ENCODE measurements at regions not wholly inside any gene's neighbourhood (a gene's known extent, or its start where the extent isn't known, plus 50 kb on each side); places are given as distances from the start of the nearest gene placed in this dataset.

DNA sequence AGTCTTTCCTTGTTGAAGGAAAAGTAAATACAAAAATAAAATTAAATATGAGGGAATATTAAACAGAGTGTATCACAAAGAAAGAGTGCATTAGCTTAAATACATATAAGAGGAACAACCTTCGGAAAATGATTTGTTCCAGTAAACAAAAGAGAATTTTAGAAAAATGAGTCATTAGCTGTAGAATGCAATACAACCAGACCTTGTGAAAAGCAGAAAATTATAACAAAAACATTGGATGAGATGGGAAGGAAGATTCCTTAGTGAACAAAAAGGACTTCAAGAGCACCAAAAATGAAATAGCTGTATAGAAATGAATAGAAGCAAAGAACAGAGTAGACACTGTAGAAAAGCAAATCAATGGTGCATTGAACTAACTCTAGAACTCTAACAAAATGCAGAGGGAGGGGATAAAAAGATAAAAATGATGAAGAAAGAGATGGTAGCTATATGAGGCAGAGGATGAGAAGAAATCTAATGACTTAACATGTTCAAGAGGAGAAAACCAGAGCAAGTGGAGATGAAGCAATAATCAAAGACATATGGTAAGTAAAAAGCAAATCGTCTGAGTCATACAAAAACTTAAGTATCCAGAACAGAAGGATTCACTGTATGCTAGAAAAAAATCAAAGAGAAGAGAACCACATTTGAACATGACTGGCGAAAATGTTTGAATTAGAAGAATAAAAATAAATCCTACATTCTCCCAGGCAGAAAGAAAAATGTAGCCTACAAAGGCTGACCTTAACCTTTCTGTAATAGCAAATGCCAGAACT lies 190.5 kb downstream of the TMEM26 start:
- intact Hi-C loops (cut with micrococcal nuclease), result no loop called here
- Histone ChIP-seq H3K79me2 (ENCODE audit: insufficient read depth, low read length) (no peaks in the 10 kb centered on the region), H3K9ac (ENCODE audit: insufficient read depth, low read length, poor library complexity, severe bottlenecking) (no peak overlapping the region), H3K4me1 (ENCODE audit: control insufficient read depth in 1 of 2, insufficient read depth in 2 of 2, low read length in 2 of 2) (no peaks in the 10 kb centered on the region), H2AFZ (ENCODE audit: insufficient read depth, low read depth, low read length, poor library complexity, severe bottlenecking) (no peak overlapping the region), H3K4me2 (replicated peaks; ENCODE audit: extremely low read depth, low read length, poor library complexity, severe bottlenecking) (no peak overlapping the region), H4K20me1 (ENCODE audit: insufficient read depth, low read length) (no peaks in the 10 kb centered on the region), H3K4me3 (replicated peaks in 1 of 3; ENCODE audit: low read depth in 2 of 3, low read length in 3 of 3) (no peak overlapping the region), H3K9me3 (replicated peaks in 1 of 2; ENCODE audit: control insufficient read depth in 1 of 2, insufficient read depth in 1 of 2, low read length in 2 of 2) (no peaks in the 10 kb centered on the region), H3K27me3 (ENCODE audit: control insufficient read depth in 2 of 2, insufficient read depth in 2 of 2, low read length in 2 of 2) (no peaks in the 10 kb centered on the region), H3K27ac (ENCODE audit: low read depth in 1 of 2, low read length in 2 of 2) (no peak overlapping the region), H3K36me3 (replicated peaks in 1 of 2; ENCODE audit: control insufficient read depth in 1 of 2, insufficient read depth in 2 of 2, low read length in 2 of 2) (no peaks in the 10 kb centered on the region)
- WGBS (ENCODE audit: insufficient coverage), result no CpG with 5 or more reads among the region's 3 CpGs
- peaks cover 6 to 19% (median 13%) of the 10 kb centered on the region in 7 donors for H3K9me3 Mint-ChIP-seq
- no peaks in the 10 kb centered on the region for H3K27me3 Mint-ChIP-seq (ENCODE audit: low read depth in 3 of 3)
- no peaks in the 10 kb centered on the region for H3K4me1 Mint-ChIP-seq
- no peaks in the 10 kb centered on the region for H3K36me3 Mint-ChIP-seq
- TF ChIP-seq, protein P1, sequence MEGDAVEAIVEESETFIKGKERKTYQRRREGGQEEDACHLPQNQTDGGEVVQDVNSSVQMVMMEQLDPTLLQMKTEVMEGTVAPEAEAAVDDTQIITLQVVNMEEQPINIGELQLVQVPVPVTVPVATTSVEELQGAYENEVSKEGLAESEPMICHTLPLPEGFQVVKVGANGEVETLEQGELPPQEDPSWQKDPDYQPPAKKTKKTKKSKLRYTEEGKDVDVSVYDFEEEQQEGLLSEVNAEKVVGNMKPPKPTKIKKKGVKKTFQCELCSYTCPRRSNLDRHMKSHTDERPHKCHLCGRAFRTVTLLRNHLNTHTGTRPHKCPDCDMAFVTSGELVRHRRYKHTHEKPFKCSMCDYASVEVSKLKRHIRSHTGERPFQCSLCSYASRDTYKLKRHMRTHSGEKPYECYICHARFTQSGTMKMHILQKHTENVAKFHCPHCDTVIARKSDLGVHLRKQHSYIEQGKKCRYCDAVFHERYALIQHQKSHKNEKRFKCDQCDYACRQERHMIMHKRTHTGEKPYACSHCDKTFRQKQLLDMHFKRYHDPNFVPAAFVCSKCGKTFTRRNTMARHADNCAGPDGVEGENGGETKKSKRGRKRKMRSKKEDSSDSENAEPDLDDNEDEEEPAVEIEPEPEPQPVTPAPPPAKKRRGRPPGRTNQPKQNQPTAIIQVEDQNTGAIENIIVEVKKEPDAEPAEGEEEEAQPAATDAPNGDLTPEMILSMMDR (IDR thresholded peaks at IDR 0.05), result no peak
- no peak for DNase-seq
- H3K27ac Mint-ChIP-seq, result no peak overlapping the region
- no peak overlapping the region for H3K4me3 Mint-ChIP-seq

DNA sequence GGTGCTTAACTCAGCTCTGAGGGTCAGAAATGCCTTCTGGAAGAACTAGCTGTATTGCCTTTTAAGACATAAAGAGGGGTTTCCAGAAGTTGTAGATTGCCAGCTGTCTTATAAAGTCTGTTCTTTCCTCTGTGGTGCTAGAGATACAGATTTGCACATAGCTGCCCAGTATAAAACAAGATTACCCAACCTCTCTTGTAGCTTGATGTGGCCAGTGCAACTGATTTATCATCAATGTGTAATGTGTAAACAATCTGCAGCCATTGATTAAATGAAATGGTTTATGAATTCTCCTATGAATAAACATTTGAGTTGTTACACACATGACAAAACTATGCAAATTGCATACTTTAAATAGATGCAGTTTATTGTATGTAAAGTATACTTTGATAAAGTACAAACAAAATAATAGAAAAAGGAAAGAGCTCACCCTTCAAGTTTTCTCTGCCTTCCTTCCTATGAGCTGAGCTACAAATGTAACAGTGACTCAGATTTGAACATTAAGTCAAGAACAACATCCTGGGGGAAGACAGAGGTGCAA lies 195.2 kb downstream of the TMEM26 start:
- no peak for DNase-seq
- Mint-ChIP-seq H3K27me3 (ENCODE audit: low read depth in 3 of 3) (no peaks in the 10 kb centered on the region), H3K36me3 (no peaks in the 10 kb centered on the region), H3K27ac (no peak overlapping the region), H3K4me1 (no peaks in the 10 kb centered on the region), H3K9me3 (peaks cover 16 to 26% (median 22%) of the 10 kb centered on the region in 7 donors), H3K4me3 (no peak overlapping the region)
- H3K4me1 ChIP-seq (ENCODE audit: control insufficient read depth in 1 of 2, insufficient read depth in 2 of 2, low read length in 2 of 2), result no peaks in the 10 kb centered on the region
- no peaks in the 10 kb centered on the region for H3K27me3 ChIP-seq (ENCODE audit: control insufficient read depth in 2 of 2, insufficient read depth in 2 of 2, low read length in 2 of 2)
- no peaks in the 10 kb centered on the region for H4K20me1 ChIP-seq (ENCODE audit: insufficient read depth, low read length)
- no peak overlapping the region for H3K4me2 ChIP-seq (replicated peaks; ENCODE audit: extremely low read depth, low read length, poor library complexity, severe bottlenecking)
- no peak overlapping the region for H3K4me3 ChIP-seq (replicated peaks in 1 of 3; ENCODE audit: low read depth in 2 of 3, low read length in 3 of 3)
- no peaks in the 10 kb centered on the region for H3K79me2 ChIP-seq (ENCODE audit: insufficient read depth, low read length)
- H3K9me3 ChIP-seq (replicated peaks in 1 of 2; ENCODE audit: control insufficient read depth in 1 of 2, insufficient read depth in 1 of 2, low read length in 2 of 2), result peaks cover 5 to 12% of the 10 kb centered on the region in 2 donors
- TF ChIP-seq, protein P1 (IDR thresholded peaks at IDR 0.05), result no peak
- intact Hi-C loops (cut with micrococcal nuclease), result no loop called here
- H3K36me3 ChIP-seq (replicated peaks in 1 of 2; ENCODE audit: control insufficient read depth in 1 of 2, insufficient read depth in 2 of 2, low read length in 2 of 2), result no peaks in the 10 kb centered on the region
- H2AFZ ChIP-seq (ENCODE audit: insufficient read depth, low read depth, low read length, poor library complexity, severe bottlenecking), result no peak overlapping the region
- no peak overlapping the region for H3K27ac ChIP-seq (ENCODE audit: low read depth in 1 of 2, low read length in 2 of 2)
- H3K9ac ChIP-seq (ENCODE audit: insufficient read depth, low read length, poor library complexity, severe bottlenecking), result no peak overlapping the region

Data from CD14-positive monocyte (primary cell).